Neural cell (in vitro differentiated cells): ENCODE measurements at regions not wholly inside any gene's neighbourhood (a gene's known extent, or its start where the extent isn't known, plus 50 kb on each side); places are given as distances from the start of the nearest gene placed in this dataset.

Experiments
- H2AFZ ChIP-seq: fragments of 200-600, 300-800 bp; sonication (generic), shearing (Covaris generic); 2 replicates; pipeline ENCODE4 v1.6.0; 2014; ENCODE audit warnings: low read depth, mild to moderate bottlenecking, antibody characterized with exemption, low read length, moderate library complexity
- H3F3A ChIP-seq: fragments of 200-600 bp; shearing (Covaris generic); 2 replicates; pipeline ENCODE4 v1.6.1; 2016; ENCODE audit warnings: mild to moderate bottlenecking, moderate library complexity, mixed read lengths, antibody characterized with exemption, low read length; ENCODE audit not compliant: insufficient read depth, poor library complexity, severe bottlenecking
- H3K27ac ChIP-seq: fragments of 200-600, 300-800 bp; sonication (generic), shearing (Covaris generic); 2 replicates; pipeline ENCODE4 v1.5.1; 2014; ENCODE audit warnings: mild to moderate bottlenecking, low read length, moderate library complexity
- H3K27me3 ChIP-seq: fragments of 300-800, 200-600 bp; sonication (generic), shearing (Covaris generic); 2 replicates; pipeline ENCODE4 v1.6.0; 2014; ENCODE audit warnings: mild to moderate bottlenecking, low read depth, low read length, moderate library complexity; ENCODE audit not compliant: insufficient read depth
- H3K36me3 ChIP-seq: fragments of 300-800, 200-600 bp; sonication (generic), shearing (Covaris generic); 2 replicates; pipeline ENCODE4 v1.5.1; 2014; ENCODE audit warnings: mild to moderate bottlenecking, antibody characterized with exemption, low read length, moderate library complexity; ENCODE audit not compliant: insufficient read depth
- H3K4me2 ChIP-seq: fragments of 300-800, 200-600 bp; sonication (generic), shearing (Covaris generic); 2 replicates; pipeline ENCODE4 v1.6.0; 2014; ENCODE audit warnings: mild to moderate bottlenecking, low read length
- H3K4me3 ChIP-seq: fragments of 300-800, 200-600 bp; sonication (generic), shearing (Covaris generic); 2 replicates; pipeline ENCODE4 v1.5.1; 2014; ENCODE audit warnings: mild to moderate bottlenecking, low read length, moderate library complexity
- H3K79me2 ChIP-seq: fragments of 200-600 bp; shearing (Covaris generic); replicated peaks from 2 replicates; pipeline ENCODE4 v1.6.0; 2014; ENCODE audit warnings: mild to moderate bottlenecking, low read length, moderate library complexity; ENCODE audit not compliant: insufficient read depth
- H3K9ac ChIP-seq: fragments of 300-800, 200-600 bp; sonication (generic), shearing (Covaris generic); 2 replicates; pipeline ENCODE4 v1.6.1; 2016; ENCODE audit warnings: mild to moderate bottlenecking, low read length, mixed read lengths
- H3K9me2 ChIP-seq: fragments of 200-600 bp; shearing (Covaris generic); 2 replicates; pipeline ENCODE4 v1.6.1; 2016; ENCODE audit warnings: mild to moderate bottlenecking, low read length, mixed read lengths; ENCODE audit not compliant: insufficient read depth
- H3K9me3 ChIP-seq: fragments of 200-600, 300-800 bp; sonication (generic), shearing (Covaris generic); 2 replicates; pipeline ENCODE4 v1.6.1; 2016; ENCODE audit warnings: mild to moderate bottlenecking, mixed run types, low read length, moderate library complexity, mixed read lengths
- H4K20me1 ChIP-seq: fragments of 200-600 bp; shearing (Covaris generic); 2 replicates; pipeline ENCODE4 v1.6.1; 2016; ENCODE audit warnings: mild to moderate bottlenecking, mixed run types; ENCODE audit not compliant: insufficient read depth
- EP300 ChIP-seq: fragments of 450-650 bp; conservative IDR thresholded peaks from 2 replicates; pipeline ENCODE4 v1.6.1; 2014; ENCODE audit warnings: antibody characterized with exemption, mild to moderate bottlenecking, moderate library complexity; ENCODE audit not compliant: poor library complexity, severe bottlenecking
- EZH2 ChIP-seq: fragments of 200-600, 300-800 bp; shearing (Covaris generic), sonication (generic); IDR thresholded peaks from 2 replicates; pipeline ENCODE4 v1.6.1; 2014; ENCODE audit warnings: antibody characterized with exemption, low read length, borderline replicate concordance, mild to moderate bottlenecking; ENCODE audit not compliant: insufficient read depth, poor library complexity, severe bottlenecking
- MXI1 ChIP-seq: fragments of 450-650 bp; conservative IDR thresholded peaks from 2 replicates; pipeline ENCODE4 v1.6.1; 2014; ENCODE audit warnings: antibody characterized with exemption, mild to moderate bottlenecking; ENCODE audit not compliant: poor library complexity, severe bottlenecking
- POLR2AphosphoS5 ChIP-seq: IDR thresholded peaks from 2 replicates; pipeline ENCODE4 v1.6.1; 2012
- RAD21 ChIP-seq: fragments of 450-650 bp; conservative IDR thresholded peaks from 2 replicates; pipeline ENCODE4 v1.6.1; 2014; ENCODE audit warnings: antibody characterized with exemption, mild to moderate bottlenecking, moderate library complexity
- SMC3 ChIP-seq: fragments of 450-650 bp; conservative IDR thresholded peaks from 2 replicates; pipeline ENCODE4 v1.6.1; 2014; ENCODE audit warnings: antibody characterized with exemption, mild to moderate bottlenecking, moderate library complexity; ENCODE audit not compliant: poor library complexity
- TAF1 ChIP-seq: IDR thresholded peaks from 2 replicates; pipeline ENCODE4 v1.6.1; 2012; ENCODE audit warnings: low read depth
- TF ChIP-seq, protein P1 (sequence below): fragments of 450-650 bp; IDR thresholded peaks from 2 replicates; pipeline ENCODE4 v1.5.1; 2014; ENCODE audit warnings: antibody characterized with exemption, mild to moderate bottlenecking, moderate library complexity; ENCODE audit not compliant: poor library complexity, severe bottlenecking
- TF ChIP-seq, protein P2 (sequence below): IDR thresholded peaks from 2 replicates; pipeline ENCODE4 v1.6.1; 2012; ENCODE audit warnings: borderline replicate concordance

DNA sequence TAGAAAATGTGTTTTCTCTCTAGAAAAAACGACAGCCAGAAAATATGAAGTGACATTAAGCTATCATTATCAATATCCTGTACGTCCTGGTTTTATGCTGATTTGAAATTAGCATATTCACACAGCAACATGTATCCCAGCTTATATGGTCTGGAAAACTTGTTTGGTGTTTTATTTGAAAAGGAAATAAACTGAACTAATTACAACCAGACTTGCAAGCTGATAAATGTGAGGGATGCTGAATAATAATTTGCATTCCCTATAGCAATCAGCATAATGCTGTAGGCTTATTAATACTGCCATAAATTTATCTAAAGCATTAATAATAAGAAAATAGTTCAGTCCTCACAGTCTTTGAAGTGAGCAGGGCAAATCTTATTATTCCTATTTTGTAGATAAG is 336.9 kb upstream of the UMPS start:
- Histone ChIP-seq H3K9me2 (no peaks in the 10 kb centered on the region), H4K20me1 (no peaks in the 10 kb centered on the region), H3F3A (no peaks in the 10 kb centered on the region), H3K4me2 (no peak overlapping the region), H3K79me2 (no peaks in the 10 kb centered on the region), H3K9me3 (no peaks in the 10 kb centered on the region), H3K27me3 (no peaks in the 10 kb centered on the region), H3K4me3 (no peak overlapping the region), H3K36me3 (peaks cover 18% of the 10 kb centered on the region), H3K27ac (no peak overlapping the region), H3K9ac (no peak overlapping the region), H2AFZ (no peak overlapping the region)
- TF ChIP-seq TAF1: no peak

DNA sequence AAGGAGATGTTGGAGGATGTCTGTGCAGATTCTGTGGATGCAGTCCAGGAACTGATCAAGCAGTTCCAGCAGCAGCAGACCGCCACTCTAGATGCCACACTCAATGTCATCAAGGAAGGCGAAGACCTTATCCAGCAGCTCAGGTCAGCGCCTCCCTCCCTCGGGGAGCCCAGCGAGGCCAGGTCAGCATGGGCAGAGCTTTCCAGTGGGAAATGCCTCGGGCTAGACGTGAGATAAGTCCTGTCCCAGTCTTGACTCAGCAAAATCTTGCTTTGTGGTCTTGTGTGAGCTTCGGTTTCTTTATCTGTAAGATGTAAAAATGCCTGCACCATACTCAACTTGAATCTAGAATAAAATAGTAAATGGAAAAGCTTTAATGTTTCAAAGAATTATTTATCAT is 335.1 kb upstream of the UMPS start:
- Histone ChIP-seq H3K9me2 (no peaks in the 10 kb centered on the region), H3K9ac (no peak overlapping the region), H3K9me3 (no peaks in the 10 kb centered on the region), H3F3A (no peaks in the 10 kb centered on the region), H3K27ac (no peak overlapping the region), H3K27me3 (no peaks in the 10 kb centered on the region), H3K4me3 (no peak overlapping the region), H2AFZ (no peak overlapping the region), H3K79me2 (no peaks in the 10 kb centered on the region), H4K20me1 (no peaks in the 10 kb centered on the region), H3K4me2 (no peak overlapping the region), H3K36me3 (peaks cover 19% of the 10 kb centered on the region)
- TF ChIP-seq, protein P1, sequence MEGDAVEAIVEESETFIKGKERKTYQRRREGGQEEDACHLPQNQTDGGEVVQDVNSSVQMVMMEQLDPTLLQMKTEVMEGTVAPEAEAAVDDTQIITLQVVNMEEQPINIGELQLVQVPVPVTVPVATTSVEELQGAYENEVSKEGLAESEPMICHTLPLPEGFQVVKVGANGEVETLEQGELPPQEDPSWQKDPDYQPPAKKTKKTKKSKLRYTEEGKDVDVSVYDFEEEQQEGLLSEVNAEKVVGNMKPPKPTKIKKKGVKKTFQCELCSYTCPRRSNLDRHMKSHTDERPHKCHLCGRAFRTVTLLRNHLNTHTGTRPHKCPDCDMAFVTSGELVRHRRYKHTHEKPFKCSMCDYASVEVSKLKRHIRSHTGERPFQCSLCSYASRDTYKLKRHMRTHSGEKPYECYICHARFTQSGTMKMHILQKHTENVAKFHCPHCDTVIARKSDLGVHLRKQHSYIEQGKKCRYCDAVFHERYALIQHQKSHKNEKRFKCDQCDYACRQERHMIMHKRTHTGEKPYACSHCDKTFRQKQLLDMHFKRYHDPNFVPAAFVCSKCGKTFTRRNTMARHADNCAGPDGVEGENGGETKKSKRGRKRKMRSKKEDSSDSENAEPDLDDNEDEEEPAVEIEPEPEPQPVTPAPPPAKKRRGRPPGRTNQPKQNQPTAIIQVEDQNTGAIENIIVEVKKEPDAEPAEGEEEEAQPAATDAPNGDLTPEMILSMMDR: no peak
- TF ChIP-seq EZH2: no peak
- TF ChIP-seq TAF1: no peak
- TF ChIP-seq POLR2AphosphoS5: no peak
- TF ChIP-seq RAD21: no peak
- no peak for TF ChIP-seq SMC3
- TF ChIP-seq EP300: no peak
- TF ChIP-seq, protein P2, sequence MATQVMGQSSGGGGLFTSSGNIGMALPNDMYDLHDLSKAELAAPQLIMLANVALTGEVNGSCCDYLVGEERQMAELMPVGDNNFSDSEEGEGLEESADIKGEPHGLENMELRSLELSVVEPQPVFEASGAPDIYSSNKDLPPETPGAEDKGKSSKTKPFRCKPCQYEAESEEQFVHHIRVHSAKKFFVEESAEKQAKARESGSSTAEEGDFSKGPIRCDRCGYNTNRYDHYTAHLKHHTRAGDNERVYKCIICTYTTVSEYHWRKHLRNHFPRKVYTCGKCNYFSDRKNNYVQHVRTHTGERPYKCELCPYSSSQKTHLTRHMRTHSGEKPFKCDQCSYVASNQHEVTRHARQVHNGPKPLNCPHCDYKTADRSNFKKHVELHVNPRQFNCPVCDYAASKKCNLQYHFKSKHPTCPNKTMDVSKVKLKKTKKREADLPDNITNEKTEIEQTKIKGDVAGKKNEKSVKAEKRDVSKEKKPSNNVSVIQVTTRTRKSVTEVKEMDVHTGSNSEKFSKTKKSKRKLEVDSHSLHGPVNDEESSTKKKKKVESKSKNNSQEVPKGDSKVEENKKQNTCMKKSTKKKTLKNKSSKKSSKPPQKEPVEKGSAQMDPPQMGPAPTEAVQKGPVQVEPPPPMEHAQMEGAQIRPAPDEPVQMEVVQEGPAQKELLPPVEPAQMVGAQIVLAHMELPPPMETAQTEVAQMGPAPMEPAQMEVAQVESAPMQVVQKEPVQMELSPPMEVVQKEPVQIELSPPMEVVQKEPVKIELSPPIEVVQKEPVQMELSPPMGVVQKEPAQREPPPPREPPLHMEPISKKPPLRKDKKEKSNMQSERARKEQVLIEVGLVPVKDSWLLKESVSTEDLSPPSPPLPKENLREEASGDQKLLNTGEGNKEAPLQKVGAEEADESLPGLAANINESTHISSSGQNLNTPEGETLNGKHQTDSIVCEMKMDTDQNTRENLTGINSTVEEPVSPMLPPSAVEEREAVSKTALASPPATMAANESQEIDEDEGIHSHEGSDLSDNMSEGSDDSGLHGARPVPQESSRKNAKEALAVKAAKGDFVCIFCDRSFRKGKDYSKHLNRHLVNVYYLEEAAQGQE: no peak
- TF ChIP-seq MXI1: no peak
